ENCODE measurements at regions not wholly inside any gene's neighbourhood (a gene's known extent, or its start where the extent isn't known, plus 50 kb on each side); places are given as distances from the start of the nearest gene placed in this dataset.
"Not testable (repeated sequence)": the region's sequence is repeated elsewhere in the genome, so short reads cannot be mapped to it uniquely, and the experiment has no call there.

DNA sequence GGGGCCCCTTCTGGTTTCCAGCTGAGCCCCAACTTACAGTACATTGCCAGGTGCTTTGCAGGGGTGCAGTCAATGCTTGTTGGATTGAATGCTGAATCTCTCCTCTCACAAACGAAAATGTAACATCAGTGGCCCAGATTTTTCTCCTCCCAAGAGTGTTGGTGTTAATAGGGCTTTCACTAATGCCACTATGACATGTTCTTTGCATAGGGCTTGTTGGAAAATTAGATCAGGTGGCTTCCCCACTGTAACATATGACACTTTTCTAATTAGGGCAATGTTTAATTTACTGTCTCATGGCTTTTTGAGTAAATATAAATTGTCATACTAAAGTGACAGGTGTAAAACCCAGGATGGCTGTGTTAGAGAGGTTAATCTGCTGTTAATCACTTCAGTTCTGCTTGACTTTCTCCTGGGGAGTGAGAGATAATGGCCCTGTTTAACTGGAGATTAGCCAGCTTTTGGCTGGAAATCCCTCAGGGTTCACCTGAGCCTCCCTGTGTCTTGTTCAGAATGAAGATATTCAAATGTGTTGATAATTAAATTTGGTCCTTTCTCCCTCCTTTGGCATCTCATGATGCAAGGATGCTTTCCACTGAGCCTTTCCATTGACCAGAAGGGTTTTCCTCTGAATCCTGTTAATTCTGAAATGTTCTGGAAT lies 502.3 kb downstream of the RBFOX1 start:
- no peak for DNase-seq (ENCODE audit: low read depth)

GRCh38 chr16:7820816-7821215 lies 488.2 kb downstream of the RBFOX1 start:
- DNase-seq (ENCODE audit: low read depth) = no peak

GRCh38 chr16:7805686-7806396 lies 473.2 kb downstream of the RBFOX1 start:
- no peak for DNase-seq (ENCODE audit: low read depth)

- DNase-seq (ENCODE audit: low read depth) = no peak
Observed at GRCh38 chr16:7804635-7805195, 472.1 kb downstream of the RBFOX1 start.

DNA sequence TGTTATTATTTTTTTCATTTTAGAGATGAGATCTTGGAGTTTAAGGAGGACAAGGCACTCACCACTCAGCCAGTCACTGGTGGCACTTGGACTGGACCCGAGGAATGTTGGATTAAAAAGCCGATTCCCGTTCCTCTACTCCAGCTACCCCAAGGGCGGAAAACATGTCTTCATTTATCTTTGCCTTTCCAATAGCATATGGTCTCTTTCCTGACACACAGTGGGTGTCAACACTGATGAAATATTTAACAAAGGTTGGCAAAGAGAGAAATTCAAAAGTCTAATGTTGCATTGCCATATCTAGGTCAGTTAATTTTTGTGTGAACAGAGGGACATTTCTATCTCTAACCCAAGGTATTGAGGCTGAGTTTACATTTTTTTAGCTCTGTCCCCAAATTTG lies 459.7 kb downstream of the RBFOX1 start:
- DNase-seq (ENCODE audit: low read depth) = no peak

GRCh38 chr16:7791028-7791590 lies 458.5 kb downstream of the RBFOX1 start:
- DNase-seq (ENCODE audit: low read depth) = no peak

DNA sequence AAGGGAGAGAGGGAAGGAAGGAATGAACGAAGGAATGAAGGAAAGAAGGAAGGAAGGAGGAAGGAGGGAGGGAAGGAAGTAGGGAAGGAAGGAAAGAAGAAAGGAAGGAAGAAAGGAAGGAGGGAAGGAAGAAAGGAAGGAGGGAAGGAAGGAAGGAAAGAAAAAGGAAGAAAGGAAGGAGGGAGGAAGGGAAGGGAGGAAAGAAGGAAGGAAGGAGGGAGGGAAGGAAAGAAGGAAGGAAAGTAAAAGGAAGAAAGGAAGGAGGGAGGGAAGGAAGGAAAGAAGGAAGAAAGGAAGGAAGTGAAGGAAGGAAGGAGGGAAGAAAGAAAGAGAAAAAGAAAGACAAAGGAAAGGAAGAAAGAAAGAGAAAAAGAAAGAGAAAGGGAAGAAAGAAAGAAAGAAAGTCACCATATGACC lies 442.4 kb downstream of the RBFOX1 start:
- no peak for DNase-seq (ENCODE audit: low read depth)

DNA sequence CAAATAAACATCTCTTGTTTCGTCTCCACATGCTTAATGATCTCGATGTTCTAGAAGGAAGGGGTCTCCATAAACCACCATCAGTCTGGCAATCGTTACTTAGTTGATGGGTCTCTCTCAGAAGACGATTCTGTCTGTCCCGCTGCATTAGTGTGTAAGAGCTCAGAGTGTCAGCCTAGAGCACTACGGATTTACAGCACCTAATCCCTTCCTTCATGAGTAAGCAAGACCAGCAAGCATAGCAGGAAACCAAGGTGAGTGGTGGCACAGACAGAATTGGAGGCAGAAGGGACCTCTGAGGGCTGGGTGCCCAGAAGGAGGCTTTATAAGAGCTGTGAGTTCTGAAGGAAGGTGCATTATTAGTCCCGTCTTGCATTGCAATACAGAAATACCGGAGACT lies 440.1 kb downstream of the RBFOX1 start:
- DNase-seq (ENCODE audit: low read depth) = no peak

GRCh38 chr16:7769091-7769490 lies 436.4 kb downstream of the RBFOX1 start:
- not testable (repeated sequence) for DNase-seq (ENCODE audit: low read depth)

- no peak for DNase-seq (ENCODE audit: low read depth)
Observed at GRCh38 chr16:7765079-7765550, 432.5 kb downstream of the RBFOX1 start.

DNA sequence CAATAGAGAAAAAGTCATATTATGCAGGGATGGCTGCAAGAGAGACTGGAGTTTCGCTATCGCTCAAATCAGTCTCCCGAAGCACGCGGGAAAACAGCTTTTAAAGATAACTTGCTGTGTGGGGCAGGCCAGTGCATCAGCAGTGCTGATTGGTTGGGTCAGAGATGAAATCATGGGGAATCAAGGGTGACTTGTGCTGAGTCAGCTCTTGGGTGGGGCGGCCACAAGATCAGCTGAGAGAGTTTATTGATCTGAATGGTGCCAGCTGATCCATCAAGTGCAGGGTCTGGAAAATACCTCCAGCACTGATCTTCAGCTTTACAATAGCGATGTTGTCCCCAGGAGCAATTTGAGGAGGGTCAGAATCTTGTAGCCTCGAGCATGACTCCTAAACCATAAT lies 430.5 kb downstream of the RBFOX1 start:
- no peak for DNase-seq (ENCODE audit: low read depth)

Data from RPMI7951 (cell line).